GM15510 (cell line): ENCODE measurements at regions not wholly inside any gene's neighbourhood (a gene's known extent, or its start where the extent isn't known, plus 50 kb on each side); places are given as distances from the start of the nearest gene placed in this dataset.

ENCODE experiments used
- POLR2A ChIP-seq: IDR thresholded peaks from 3 replicates; pipeline ENCODE4 v1.6.1; 2011; ENCODE audit warnings: borderline replicate concordance; ENCODE audit not compliant: insufficient read length; ENCODE audit errors: extremely low read depth

DNA sequence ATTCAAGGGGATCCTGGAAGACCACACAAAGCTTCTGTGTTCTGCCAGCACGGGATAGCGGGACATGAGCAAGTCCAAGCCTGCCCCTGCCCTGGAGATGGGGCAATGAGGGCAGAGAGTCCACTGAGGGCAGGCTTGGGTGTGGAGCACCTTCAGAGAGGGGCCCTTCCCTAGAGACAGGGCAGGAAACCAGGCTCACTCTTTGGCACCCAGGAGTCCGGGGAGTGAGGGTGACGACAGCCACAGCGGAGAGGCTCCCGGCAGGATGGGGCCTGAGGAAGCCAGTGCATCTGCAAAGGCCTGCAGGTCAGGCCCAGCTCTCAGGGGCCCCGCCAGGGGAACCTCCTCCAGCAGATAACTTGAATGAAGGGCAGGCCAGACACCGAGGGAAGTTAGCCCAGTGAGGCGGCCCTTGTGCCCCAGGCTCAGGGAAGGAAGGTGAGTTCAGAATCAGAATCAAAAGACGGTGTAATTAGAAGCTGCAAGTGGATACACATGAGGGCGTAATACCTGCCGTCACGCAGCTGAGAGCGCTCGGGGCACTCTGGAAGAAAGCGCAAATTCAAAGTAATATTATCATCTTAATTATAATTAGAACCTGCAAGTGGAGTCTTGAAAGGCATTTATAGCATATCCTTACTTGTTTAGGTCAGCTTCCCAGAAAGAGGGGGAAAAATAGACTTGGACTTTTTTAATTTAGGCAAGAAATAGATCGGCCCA is 142.6 kb upstream of the LGALSL start:
- TF ChIP-seq POLR2A, result no peak

DNA sequence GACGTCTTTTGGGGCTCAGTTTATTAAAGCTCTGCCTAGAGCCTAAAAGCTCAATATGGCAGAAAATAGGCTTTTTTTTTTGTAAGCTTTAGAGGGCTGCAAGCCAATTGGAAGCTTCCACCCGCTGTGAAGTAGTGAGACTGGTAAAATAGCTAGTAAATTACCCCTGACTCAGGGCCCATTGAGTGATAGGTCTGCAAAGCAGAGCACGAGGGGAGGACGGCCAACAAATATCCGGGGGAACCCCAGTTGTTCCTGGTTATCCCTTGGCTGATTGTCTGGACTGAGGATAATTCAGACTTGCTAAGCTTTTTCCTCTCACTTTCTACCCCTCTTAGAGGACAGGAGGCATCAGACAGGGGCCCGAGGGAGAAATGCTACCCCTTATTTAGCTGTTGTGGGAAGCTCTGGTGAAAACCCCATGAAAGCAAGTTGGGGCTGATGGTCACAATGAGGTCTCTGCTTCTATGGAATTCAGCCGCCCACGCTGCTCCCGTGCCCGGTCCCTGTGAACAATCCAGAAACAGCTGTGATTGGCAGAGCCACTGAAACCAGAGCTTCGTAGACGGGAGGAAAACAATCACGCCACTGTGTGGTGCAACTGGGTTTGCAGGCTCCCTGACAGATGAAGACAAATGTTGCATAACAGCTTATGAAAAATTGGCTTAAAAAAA is 141.9 kb upstream of the LGALSL start:
- no peak for TF ChIP-seq POLR2A

DNA sequence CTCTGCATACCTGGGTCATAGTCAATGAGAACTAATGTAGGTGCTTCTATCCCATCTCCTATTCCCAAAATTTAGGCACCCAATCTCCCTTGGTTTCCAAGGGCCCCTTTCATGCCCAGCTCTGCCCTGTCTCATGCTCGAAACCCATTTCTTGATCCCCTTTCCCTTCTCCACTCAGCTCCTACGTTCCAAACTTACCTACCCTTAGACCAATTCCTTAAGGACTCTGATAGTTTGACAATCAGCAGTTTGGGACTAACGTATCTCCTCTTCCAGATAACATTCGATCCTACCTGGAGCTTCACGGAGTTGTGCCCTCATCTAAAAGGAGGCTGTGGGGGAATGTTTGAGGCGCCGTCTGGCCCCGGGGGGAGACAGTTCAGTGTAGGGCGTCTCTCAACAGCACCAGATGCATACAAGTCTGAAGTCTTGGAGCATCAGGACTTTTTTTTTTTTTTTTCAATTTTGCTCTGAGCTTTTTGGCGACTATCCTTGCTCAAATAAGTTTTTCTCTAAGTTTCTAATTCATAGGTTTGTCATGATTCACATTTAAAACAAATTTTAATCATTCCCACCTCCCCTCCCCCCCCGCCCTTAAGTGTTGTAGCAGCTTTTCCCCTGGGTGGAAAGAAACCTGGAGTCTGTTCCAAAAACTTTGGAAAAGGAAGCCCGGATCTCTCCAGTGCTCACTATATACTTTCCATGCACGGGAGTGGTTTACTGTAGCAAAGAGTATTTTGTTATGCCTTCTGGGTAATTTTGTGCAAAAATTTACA is 141.2 kb upstream of the LGALSL start:
- TF ChIP-seq POLR2A, result no peak

DNA sequence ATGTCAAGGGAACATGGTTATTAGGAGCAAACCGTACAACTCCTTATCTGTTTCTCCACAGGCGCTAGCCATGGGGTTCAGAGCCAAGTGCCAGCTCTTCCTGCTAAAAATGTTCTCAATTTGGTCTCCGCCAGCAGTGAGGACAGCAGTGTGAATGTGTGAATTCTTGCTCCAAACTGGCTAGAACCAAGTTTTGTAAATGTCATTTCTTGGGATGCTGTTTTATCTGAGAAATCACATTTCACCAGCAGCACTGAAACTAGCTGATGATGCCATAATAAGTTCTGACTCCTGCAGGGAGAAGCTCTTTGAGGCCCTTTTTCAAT is 140.6 kb upstream of the LGALSL start:
- no peak for TF ChIP-seq POLR2A

DNA sequence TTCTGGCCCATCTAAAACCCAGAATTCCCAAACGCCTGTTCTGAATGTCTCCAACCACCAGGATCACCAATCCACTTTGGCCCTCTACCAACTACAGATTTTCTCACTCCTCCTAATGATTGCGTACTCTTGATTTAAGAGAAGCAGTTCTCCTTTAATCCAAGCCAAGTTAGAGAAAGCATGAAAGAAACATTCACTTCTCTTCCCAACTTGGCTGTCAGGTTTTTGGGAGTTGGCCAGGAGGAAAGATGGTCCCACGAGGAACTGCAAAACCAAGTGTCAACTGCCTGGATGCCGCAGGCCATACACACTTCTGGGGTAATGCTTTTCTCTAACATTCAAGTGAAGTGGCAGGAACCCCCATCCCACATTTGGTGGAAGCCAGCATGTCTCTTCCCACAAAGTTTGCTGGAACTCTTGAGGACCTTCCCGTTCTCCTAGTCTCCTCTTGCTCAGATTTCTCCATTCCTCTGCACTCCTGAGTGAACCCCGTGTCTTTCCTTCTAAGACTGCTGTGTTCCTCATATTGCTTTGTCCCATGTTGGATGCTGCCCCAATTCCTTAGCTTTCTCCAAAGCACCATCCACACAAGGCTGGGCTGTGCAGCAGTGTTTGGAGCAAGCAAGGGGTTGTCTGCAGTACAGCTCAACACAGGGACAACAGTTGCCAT is 138.5 kb upstream of the LGALSL start:
- TF ChIP-seq POLR2A, result no peak

DNA sequence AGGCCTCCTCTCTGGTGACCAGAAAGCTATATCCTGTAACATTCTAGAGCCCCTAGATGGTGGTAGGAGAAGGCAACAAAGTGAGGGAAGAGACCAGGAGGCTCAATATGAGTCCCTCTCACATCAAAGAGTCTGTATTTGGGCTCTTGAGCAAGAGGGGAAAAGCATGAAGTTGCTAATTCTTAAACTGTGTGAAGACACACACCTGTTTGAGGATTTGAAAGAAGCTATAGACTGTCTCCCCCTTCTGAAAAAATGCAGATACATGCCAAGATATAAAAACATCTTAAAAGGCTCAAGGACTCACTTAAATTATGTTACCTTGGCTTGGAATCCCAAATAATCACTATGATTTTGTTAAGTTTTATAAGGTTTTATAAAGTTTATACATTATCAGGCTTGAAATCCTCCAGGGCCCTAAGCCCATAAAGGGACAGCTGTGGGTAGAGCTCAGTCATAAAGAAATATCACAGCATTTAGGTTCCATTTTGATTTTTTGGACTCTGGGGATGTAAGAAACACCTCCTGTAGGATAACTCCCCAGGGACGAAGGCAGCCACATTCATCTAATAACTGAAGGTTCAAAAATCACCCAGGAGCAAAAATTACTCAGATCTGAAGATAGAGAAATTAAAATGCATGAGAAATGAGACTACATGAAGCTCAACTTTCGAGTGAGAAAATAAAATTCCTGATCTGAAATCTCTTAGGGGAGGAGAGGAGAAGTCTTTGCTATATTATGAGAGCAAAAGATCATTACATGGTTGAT is 136.1 kb upstream of the LGALSL start:
- TF ChIP-seq POLR2A, result no peak

DNA sequence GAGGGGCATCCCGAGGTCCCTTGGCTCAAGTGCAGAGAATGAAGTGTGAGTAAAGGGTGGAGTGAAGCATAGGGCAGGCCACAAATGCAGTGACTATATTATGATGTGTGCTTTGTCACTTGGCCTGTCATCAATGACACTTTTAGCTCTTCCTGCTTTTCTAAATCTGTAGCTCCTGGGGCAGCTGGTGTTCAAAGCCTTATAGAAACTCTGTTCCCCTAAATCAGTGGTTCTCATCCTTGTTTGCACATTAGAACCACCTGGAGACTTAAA is 135.6 kb upstream of the LGALSL start:
- TF ChIP-seq POLR2A, result no peak

- no peak for TF ChIP-seq POLR2A
These were observed 134.1 kb upstream of the LGALSL start for GRCh38 chr2:64319896-64320295.

GRCh38 chr2:64322433-64322832 is 131.5 kb upstream of the LGALSL start:
- no peak for TF ChIP-seq POLR2A

GRCh38 chr2:64323197-64323596 is 130.8 kb upstream of the LGALSL start:
- TF ChIP-seq POLR2A, result no peak

GRCh38 chr2:64324746-64325410 is 129.1 kb upstream of the LGALSL start:
- no peak for TF ChIP-seq POLR2A

DNA sequence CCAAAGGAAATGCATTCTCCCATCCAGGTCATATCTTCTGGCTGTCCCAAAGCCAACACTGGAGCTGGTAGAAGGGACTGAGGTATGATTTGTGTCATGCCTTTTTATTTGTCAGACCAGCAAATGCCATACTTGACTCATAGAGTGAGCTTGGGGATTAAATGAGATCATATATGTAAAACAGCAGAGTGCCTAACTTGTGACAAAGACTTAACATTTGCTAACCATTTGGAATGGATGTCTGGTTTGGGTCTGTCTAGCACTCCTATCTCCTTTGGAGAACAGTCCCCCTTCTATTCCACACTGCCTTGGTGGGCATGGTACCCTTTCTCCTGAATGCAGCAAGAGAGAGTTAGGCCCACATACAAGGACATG is 128.5 kb upstream of the LGALSL start:
- TF ChIP-seq POLR2A, result no peak

- no peak for TF ChIP-seq POLR2A
These were observed 127.9 kb upstream of the LGALSL start for GRCh38 chr2:64325852-64326577.
